Ovary (tissue), 3 donors: ENCODE measurements at regions not wholly inside any gene's neighbourhood (a gene's known extent, or its start where the extent isn't known, plus 50 kb on each side); places are given as distances from the start of the nearest gene placed in this dataset.

Experiments
- CTCF ChIP-seq, 3 donors: fragments of 450-650 bp in 2 of 3; fragments of 200-600 bp in 1 of 3; IDR thresholded peaks; one replicate each; pipeline versions ENCODE4 v1.5.1 to v1.8.0; 2016 to 2022; ENCODE audit warnings: antibody characterized with exemption in 3 of 3, mild to moderate bottlenecking in 1 of 3
- EP300 ChIP-seq: sonication (generic); formaldehyde crosslinking; IDR thresholded peaks from one replicate; pipeline ENCODE4 v1.6.1; 2017; ENCODE audit warnings: antibody characterized with exemption
- POLR2A ChIP-seq: fragments of 450-650 bp; IDR thresholded peaks from one replicate; pipeline ENCODE4 v1.6.1; 2017; ENCODE audit warnings: antibody characterized with exemption, mild to moderate bottlenecking, moderate library complexity
- donor health status: DM: no; HTN: no; CAD: no.

GRCh38 chr6:23561732-23562131, 564.3 kb upstream of the NRSN1 start:
- TF ChIP-seq CTCF (IDR thresholded peaks at IDR 0.05) (no peak), EP300 (no peak), POLR2A (no peak)
